GM12878 (cell line): ENCODE measurements at regions not wholly inside any gene's neighbourhood (a gene's known extent, or its start where the extent isn't known, plus 50 kb on each side); places are given as distances from the start of the nearest gene placed in this dataset.

Source experiments
- CHD1 ChIP-seq: IDR thresholded peaks from 2 replicates; pipeline ENCODE4 v1.6.1; 2012; ENCODE audit warnings: low read depth, low read length, improper control_type of control experiment
- YY1 ChIP-seq: IDR thresholded peaks from 2 replicates; pipeline ENCODE4 v1.6.1; 2011; ENCODE audit warnings: low read depth, mild to moderate bottlenecking, low read length
- TF ChIP-seq, protein P1 (sequence below), 3 experiments: IDR thresholded peaks in 2 of 3; conservative IDR thresholded peaks in 1 of 3; 2 replicates each; pipeline ENCODE4 v1.5.1; 2011; ENCODE audit warnings: low read depth in 3 of 3, low read length in 3 of 3, mild to moderate bottlenecking in 3 of 3, control low read depth in 2 of 3, moderate library complexity in 2 of 3, inconsistent platforms in 1 of 3, mixed read lengths in 1 of 3; ENCODE audit not compliant: control insufficient read depth in 2 of 3, insufficient read depth in 1 of 3; ENCODE audit errors: extremely low read depth in 1 of 3

DNA sequence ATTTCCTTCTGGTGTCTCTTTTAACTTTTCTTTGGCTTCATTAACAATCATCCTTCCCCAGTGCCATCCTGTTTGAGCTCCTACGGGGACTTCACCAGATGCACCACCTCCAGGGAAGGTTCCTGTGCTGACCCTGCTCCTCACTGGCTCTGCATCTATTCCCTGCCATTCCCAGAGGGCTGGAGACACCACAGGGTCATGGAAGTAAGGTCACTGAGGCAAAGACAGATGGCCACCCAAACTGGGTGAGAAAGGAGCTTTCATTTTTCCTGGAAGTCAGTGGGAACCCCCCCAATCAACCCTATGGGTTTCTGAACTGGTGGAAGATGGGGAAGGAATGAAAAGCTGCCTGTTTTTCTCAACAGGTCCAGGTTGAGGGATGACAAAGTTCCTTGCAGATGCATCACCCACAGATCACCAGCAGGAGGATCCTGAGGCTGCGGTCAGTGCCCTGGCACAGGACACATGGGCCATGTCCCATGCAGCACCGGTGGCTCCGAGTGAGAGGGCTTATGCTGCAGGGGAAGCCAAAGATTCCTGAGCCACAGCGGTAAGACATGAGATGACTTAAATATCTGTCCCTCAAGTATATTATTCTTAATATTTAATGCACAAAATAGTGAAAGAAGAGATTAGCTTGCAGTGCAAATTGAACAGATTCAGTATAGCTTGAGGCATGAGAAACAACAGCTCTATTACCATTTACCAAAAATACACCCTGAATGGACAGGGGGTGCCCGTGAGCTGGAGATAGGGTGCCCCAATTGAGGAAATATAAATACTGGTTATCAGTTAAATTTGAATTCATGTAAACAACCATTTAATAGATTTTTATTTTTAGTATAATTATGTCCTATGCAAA is 73.0 kb upstream of the VPREB1 start:
- TF ChIP-seq, protein P1, sequence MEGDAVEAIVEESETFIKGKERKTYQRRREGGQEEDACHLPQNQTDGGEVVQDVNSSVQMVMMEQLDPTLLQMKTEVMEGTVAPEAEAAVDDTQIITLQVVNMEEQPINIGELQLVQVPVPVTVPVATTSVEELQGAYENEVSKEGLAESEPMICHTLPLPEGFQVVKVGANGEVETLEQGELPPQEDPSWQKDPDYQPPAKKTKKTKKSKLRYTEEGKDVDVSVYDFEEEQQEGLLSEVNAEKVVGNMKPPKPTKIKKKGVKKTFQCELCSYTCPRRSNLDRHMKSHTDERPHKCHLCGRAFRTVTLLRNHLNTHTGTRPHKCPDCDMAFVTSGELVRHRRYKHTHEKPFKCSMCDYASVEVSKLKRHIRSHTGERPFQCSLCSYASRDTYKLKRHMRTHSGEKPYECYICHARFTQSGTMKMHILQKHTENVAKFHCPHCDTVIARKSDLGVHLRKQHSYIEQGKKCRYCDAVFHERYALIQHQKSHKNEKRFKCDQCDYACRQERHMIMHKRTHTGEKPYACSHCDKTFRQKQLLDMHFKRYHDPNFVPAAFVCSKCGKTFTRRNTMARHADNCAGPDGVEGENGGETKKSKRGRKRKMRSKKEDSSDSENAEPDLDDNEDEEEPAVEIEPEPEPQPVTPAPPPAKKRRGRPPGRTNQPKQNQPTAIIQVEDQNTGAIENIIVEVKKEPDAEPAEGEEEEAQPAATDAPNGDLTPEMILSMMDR (IDR thresholded peaks at IDR 0.05 in 2 of 3, conservative IDR thresholded peaks at IDR 0.05 in 1 of 3; ENCODE audit: control insufficient read depth in 2 of 3, extremely low read depth in 1 of 3, insufficient read depth in 1 of 3, low read depth in 3 of 3, low read length in 3 of 3), result peak; percentile 5 to 53 (median 12); a peak in 2 of 6 replicates
- TF ChIP-seq YY1 (no peak), CHD1 (no peak)
